GM12892 (cell line): ENCODE measurements at regions not wholly inside any gene's neighbourhood (a gene's known extent, or its start where the extent isn't known, plus 50 kb on each side); places are given as distances from the start of the nearest gene placed in this dataset.

ENCODE experiments used
- DNase-seq: peaks from one replicate; pipeline ENCODE4 v3.0.0; 2011; ENCODE audit not compliant: insufficient read length
- FAIRE-seq: peaks from 2 replicates; lab custom pipeline; 2011; peaks lifted over from hg19 to GRCh38; lab: Jason Lieb, UNC
- POLR2A ChIP-seq: IDR thresholded peaks from 2 replicates; pipeline ENCODE4 v1.6.1; 2011; ENCODE audit warnings: low read depth, low read length, control low read depth
- POLR2AphosphoS5 ChIP-seq: IDR thresholded peaks from 2 replicates; pipeline ENCODE4 v1.6.1; 2011; ENCODE audit warnings: low read depth, low read length, control low read depth
- TAF1 ChIP-seq: IDR thresholded peaks from 2 replicates; pipeline ENCODE4 v1.6.1; 2011; ENCODE audit warnings: low read depth, mild to moderate bottlenecking, control low read depth, low read length, borderline replicate concordance

- DNase-seq = no peak
- TF ChIP-seq POLR2AphosphoS5 (no peak), TAF1 (no peak), POLR2A (no peak)
These were observed 734.0 kb upstream of the GCFC2 start for GRCh38 chr2:76444732-76445131.

GRCh38 chr2:76437564-76437963 is 726.8 kb upstream of the GCFC2 start:
- DNase-seq (no peak), FAIRE-seq (no peak)
- TF ChIP-seq POLR2AphosphoS5 (no peak), POLR2A (no peak), TAF1 (no peak)

More at GRCh38 chr2:76444732-76445131, 734.0 kb upstream of the GCFC2 start:
- no peak for FAIRE-seq

GRCh38 chr2:76429374-76429773 is 718.7 kb upstream of the GCFC2 start:
- DNase-seq = no peak
- FAIRE-seq = no peak
- TF ChIP-seq POLR2A (no peak), POLR2AphosphoS5 (no peak), TAF1 (no peak)

- FAIRE-seq (no peak), DNase-seq (no peak)
These were observed 716.7 kb upstream of the GCFC2 start for GRCh38 chr2:76427452-76427851.

GRCh38 chr2:76415821-76416220 is 705.1 kb upstream of the GCFC2 start:
- DNase-seq (no peak), FAIRE-seq (no peak)
- TF ChIP-seq TAF1 = no peak
- no peak for TF ChIP-seq POLR2AphosphoS5
- TF ChIP-seq POLR2A = no peak

More at GRCh38 chr2:76427452-76427851, 716.7 kb upstream of the GCFC2 start:
- no peak for TF ChIP-seq POLR2AphosphoS5
- TF ChIP-seq POLR2A = no peak
- no peak for TF ChIP-seq TAF1

- TF ChIP-seq POLR2A = no peak
- TF ChIP-seq TAF1 = no peak
- no peak for TF ChIP-seq POLR2AphosphoS5
- no peak for FAIRE-seq
- DNase-seq = no peak
These were observed 702.7 kb upstream of the GCFC2 start for GRCh38 chr2:76413436-76413835.

GRCh38 chr2:76406134-76406855 is 695.6 kb upstream of the GCFC2 start:
- no peak for FAIRE-seq
- no peak for TF ChIP-seq TAF1
- no peak for TF ChIP-seq POLR2A
- no peak for TF ChIP-seq POLR2AphosphoS5
- no peak for DNase-seq

GRCh38 chr2:76393356-76393755 is 682.6 kb upstream of the GCFC2 start:
- DNase-seq (no peak), FAIRE-seq (no peak)
- no peak for TF ChIP-seq POLR2AphosphoS5
- TF ChIP-seq TAF1 = no peak
- no peak for TF ChIP-seq POLR2A

- no peak for FAIRE-seq
- TF ChIP-seq POLR2AphosphoS5 = no peak
- no peak for TF ChIP-seq TAF1
- TF ChIP-seq POLR2A = no peak
- DNase-seq = no peak
These were observed 681.0 kb upstream of the GCFC2 start for GRCh38 chr2:76391678-76392077.

- DNase-seq (no peak), FAIRE-seq (no peak)
These were observed 676.6 kb upstream of the GCFC2 start for GRCh38 chr2:76387294-76387693.

GRCh38 chr2:76385943-76386342 is 675.2 kb upstream of the GCFC2 start:
- no peak for TF ChIP-seq POLR2AphosphoS5
- FAIRE-seq = no peak
- DNase-seq = no peak

More at GRCh38 chr2:76387294-76387693, 676.6 kb upstream of the GCFC2 start:
- no peak for TF ChIP-seq POLR2A
- no peak for TF ChIP-seq TAF1
- no peak for TF ChIP-seq POLR2AphosphoS5

GRCh38 chr2:76381624-76382023 is 670.9 kb upstream of the GCFC2 start:
- no peak for FAIRE-seq
- no peak for DNase-seq
- TF ChIP-seq TAF1 = no peak
- no peak for TF ChIP-seq POLR2AphosphoS5
- TF ChIP-seq POLR2A = no peak

- TF ChIP-seq POLR2AphosphoS5 = no peak
- no peak for TF ChIP-seq POLR2A
- TF ChIP-seq TAF1 = no peak
- DNase-seq = no peak
- FAIRE-seq = no peak
These were observed 667.4 kb upstream of the GCFC2 start for GRCh38 chr2:76378140-76378539.

- TF ChIP-seq POLR2AphosphoS5 (no peak), TAF1 (no peak), POLR2A (no peak)
- DNase-seq (no peak), FAIRE-seq (no peak)
These were observed 630.7 kb upstream of the GCFC2 start for GRCh38 chr2:76341439-76341838.

- no peak for FAIRE-seq
- TF ChIP-seq POLR2AphosphoS5 = no peak
- TF ChIP-seq TAF1 = no peak
- no peak for TF ChIP-seq POLR2A
These were observed 622.2 kb upstream of the GCFC2 start for GRCh38 chr2:76332871-76333270.

More at GRCh38 chr2:76332871-76333270, 622.2 kb upstream of the GCFC2 start:
- no peak for DNase-seq
